NOMO-1 treated with DMSO at 0.1 percent for 48 hours (cell line): ENCODE measurements at regions not wholly inside any gene's neighbourhood (a gene's known extent, or its start where the extent isn't known, plus 50 kb on each side); places are given as distances from the start of the nearest gene placed in this dataset.
A peak's percentile ranks its signal among the peaks of the same experiment; 100 is the strongest.

ENCODE experiments used
- DNase-seq: peaks from one replicate; lab custom pipeline; 2025; ENCODE audit not compliant: unreplicated experiment; lab: John Stamatoyannopoulos, UW

- DNase-seq, result no peak
Measured at GRCh38 chr11:45523760-45524159, 141.7 kb downstream of the CHST1 start.

- DNase-seq, result peak; percentile 94
Measured at GRCh38 chr11:45518833-45519535, 146.4 kb downstream of the CHST1 start.

- DNase-seq, result no peak
Measured at GRCh38 chr11:45518141-45518832, 147.1 kb downstream of the CHST1 start.

- DNase-seq, result no peak
Measured at GRCh38 chr11:45517171-45517770, 148.2 kb downstream of the CHST1 start.

- peak; percentile 52 for DNase-seq
Measured at GRCh38 chr11:45513821-45514340, 151.5 kb downstream of the CHST1 start.

- DNase-seq, result no peak
Measured at GRCh38 chr11:45512471-45513148, 152.8 kb downstream of the CHST1 start.

- no peak for DNase-seq
Measured at GRCh38 chr11:45511566-45511965, 153.9 kb downstream of the CHST1 start.

- DNase-seq, result no peak
Measured at GRCh38 chr11:45507916-45508315, 157.5 kb downstream of the CHST1 start.

GRCh38 chr11:45503311-45503710, 162.1 kb downstream of the CHST1 start:
- DNase-seq, result no peak

- no peak for DNase-seq
Measured at GRCh38 chr11:45502226-45502545, 163.2 kb downstream of the CHST1 start.

GRCh38 chr11:45501392-45502225, 163.8 kb downstream of the CHST1 start:
- no peak for DNase-seq

GRCh38 chr11:45500451-45500850, 165.0 kb downstream of the CHST1 start:
- DNase-seq, result no peak

- DNase-seq, result no peak
Measured at GRCh38 chr11:45494738-45495137, 170.7 kb downstream of the CHST1 start.

GRCh38 chr11:45489281-45489905, 176.0 kb downstream of the CHST1 start:
- DNase-seq, result no peak

GRCh38 chr11:45486461-45486860, 179.0 kb downstream of the CHST1 start:
- DNase-seq, result no peak

GRCh38 chr11:45485070-45485707, 180.2 kb downstream of the CHST1 start:
- DNase-seq, result no peak

GRCh38 chr11:45484326-45484883, 181.0 kb downstream of the CHST1 start:
- DNase-seq, result no peak

GRCh38 chr11:45483416-45483815, 182.0 kb downstream of the CHST1 start:
- DNase-seq, result no peak

GRCh38 chr11:45482331-45482730, 183.1 kb downstream of the CHST1 start:
- no peak for DNase-seq
